Spleen (tissue), 3 donors: ENCODE measurements at regions not wholly inside any gene's neighbourhood (a gene's known extent, or its start where the extent isn't known, plus 50 kb on each side); places are given as distances from the start of the nearest gene placed in this dataset.
"Not testable (repeated sequence)": the region's sequence is repeated elsewhere in the genome, so short reads cannot be mapped to it uniquely, and the experiment has no call there.

Experiments used
- POLR2A ChIP-seq, 3 donors: fragments of 450-650 bp; IDR thresholded peaks; one replicate each; pipeline ENCODE4 v1.5.1; 2017; ENCODE audit warnings: antibody characterized with exemption in 3 of 3, mild to moderate bottlenecking in 1 of 3
- POLR2AphosphoS5 ChIP-seq, 3 donors: sonication (generic); formaldehyde crosslinking; IDR thresholded peaks; one replicate each; pipeline ENCODE4 v1.5.1; 2017; ENCODE audit warnings: antibody characterized with exemption in 3 of 3

DNA sequence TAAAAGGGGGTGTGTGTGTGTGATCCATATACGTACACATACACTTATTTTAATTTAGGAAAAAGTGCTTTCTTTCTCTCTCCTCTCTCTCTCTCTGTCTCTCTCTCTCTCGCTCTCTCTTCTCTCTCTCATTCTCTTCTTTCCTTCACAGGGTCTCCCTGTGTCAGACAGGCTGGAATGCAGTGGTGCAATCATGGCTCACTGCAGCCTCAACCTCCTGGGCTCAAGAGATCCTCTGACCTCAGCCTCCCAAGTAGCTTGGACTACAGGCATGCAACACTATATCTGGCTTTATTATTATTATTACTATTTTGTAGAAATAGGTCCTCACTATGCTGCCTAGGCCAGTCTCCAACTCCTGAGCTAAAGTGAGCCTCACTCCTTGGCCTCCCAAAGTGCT is 51.6 kb upstream of the UNC93A start:
- not testable (repeated sequence) for TF ChIP-seq POLR2AphosphoS5, POLR2A (IDR thresholded peaks at IDR 0.05)
